ENCODE measurements at regions not wholly inside any gene's neighbourhood (a gene's known extent, or its start where the extent isn't known, plus 50 kb on each side); places are given as distances from the start of the nearest gene placed in this dataset.
"Not testable (repeated sequence)": the region's sequence is repeated elsewhere in the genome, so short reads cannot be mapped to it uniquely, and the experiment has no call there.

DNA sequence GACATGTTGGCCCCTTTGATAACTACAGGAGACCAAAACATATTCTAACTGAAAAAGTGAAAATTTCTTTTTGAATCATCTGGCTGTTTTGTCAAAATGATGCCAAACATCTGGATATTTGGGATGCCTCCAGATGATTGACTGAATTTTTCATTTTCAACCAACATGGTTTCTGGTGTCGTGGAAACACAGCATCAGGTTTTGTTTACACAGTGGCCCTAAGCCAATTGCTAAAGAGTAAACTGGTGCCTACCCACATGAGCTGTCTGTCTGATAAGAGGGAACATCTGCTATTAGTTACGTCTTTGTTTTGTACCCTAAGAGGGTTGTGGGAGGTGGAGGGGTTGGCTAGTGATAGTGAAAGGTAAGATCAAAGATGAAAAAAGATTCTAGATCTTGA lies 204.8 kb downstream of the KCNK2 start:
- no peak for DNase-seq

DNA sequence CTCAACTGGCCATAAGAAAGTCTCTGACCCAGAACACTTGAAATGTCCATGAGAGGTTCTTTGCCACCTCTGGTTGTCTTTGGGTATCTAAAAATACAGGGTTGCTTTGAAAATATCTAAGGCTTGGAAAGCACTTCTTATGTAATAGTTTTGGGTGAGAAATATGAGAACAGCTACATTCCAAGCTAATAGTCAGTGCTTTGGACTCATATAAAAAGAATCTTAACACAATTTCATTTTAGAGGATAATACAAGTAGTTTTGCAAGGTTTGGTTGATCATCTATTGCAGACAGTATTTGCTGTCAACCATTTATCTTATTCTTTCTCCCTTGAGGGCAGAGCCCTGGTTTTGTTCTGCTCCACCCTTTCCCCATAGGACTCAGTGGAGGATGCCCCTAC lies 207.5 kb downstream of the KCNK2 start:
- no peak for DNase-seq

DNA sequence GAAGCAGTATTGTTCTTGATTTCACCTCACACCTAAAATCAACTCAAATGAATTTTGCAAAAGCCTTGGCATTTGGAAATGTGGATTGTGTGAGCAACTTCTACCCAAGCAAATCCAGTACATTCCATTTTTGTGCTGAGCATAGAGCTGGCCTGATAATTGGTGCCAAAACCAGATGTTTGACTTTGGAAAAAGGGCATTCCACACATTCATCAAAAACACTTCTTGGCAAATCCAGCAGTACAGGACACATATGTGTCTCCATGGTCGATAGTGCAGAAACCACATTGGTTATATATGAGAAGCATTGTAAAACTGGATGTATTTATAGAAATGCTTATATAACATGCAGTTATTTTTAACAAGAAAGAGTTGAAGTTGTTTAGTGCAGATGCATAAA lies 210.4 kb downstream of the KCNK2 start:
- no peak for DNase-seq

DNA sequence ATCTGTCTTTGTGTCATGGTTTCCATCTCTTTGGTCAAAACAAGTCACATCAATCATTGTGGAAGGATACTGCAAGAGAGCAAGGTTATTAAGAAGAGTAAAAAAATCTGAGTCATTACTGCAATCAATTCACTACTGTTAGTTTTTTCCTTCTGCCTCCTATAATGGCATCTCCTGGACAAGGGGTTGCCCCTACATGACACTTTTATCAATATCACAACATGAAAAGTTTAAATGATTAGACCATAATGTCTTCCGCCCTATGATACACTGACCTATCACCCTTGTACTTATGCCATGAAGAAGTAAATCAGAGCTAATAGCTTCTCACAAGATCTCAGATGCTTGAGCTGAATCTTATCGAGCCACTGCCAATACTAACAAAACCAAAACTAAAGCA lies 223.9 kb downstream of the KCNK2 start:
- no peak for DNase-seq

DNA sequence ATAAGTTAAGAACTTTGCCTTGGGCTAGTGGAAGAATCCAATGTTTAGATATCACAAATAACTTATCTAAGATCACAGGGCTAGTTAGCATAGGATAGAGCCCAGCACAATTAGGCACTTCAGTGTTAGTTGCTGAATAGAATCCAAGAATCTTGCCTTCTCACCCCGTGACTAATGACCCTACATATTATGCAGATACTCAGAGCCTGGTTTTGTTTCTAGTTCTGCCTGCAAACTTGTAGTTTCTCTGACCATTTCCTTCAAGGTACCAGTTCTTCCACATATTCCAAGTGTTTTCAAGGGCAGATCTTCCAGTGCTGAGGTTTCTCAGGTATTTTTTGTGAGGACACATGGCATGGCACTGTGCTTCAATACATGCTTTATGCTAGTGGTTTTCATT lies 239.3 kb downstream of the KCNK2 start:
- DNase-seq, result no peak

DNA sequence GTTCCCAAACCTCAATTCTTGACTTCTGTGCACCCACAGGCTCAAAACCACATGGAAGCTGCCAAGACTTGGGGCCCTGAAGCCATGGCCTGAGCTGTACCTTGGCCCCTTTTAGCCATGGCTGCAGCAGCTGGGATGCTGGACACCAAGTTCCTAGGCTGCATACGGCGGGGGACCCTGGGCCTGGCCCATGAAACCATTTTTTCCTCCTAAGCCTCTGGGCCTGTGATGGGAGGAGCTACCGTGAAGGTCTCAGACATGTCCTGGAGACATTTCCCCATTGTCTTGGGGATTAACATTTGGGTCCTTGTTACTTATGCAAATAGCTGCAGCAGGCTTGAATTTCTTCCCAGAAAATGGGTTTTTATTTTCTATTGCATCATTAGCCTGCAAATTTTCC lies 241.5 kb downstream of the KCNK2 start:
- DNase-seq, result not testable (repeated sequence)

DNA sequence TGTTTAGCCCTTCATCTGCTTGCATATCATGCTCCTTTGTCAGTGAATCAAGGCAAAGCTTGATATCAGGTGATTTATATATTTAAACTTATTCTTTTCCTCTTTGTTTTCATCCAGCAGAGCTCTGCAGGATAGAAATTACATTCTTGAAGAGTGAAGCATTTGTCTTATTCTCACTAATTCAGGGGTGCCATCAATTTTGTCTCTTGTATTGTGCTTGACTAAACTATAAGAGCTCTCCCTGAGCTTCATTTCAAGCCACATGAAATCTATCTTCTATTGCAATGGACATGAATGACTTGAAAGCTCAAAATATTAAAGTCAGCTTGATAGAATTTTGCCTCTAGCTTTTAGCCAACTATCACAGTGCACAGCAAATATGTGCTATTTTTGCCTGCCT lies 236.7 kb upstream of the KCTD3 start:
- no peak for DNase-seq

DNA sequence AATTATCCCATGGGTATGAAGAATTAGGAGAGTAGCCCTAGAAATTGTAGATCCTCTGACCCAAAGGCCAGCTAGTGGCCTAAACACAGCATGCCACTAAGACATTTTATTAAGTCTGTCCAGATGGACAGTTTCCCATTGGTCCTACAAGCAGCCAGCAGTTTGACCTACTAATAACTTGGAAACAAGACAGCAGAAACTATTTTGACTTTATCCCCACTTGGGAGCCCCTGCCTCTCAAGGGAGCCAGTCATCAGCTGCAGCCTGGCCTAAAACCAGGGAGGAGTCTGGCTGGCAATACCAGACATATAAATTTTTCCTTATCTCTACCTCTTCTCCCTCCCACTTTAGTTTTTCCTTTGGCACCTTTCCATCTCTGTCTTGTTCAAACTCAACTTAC lies 222.6 kb upstream of the KCTD3 start:
- peak; percentile 2 to 3 for DNase-seq

DNA sequence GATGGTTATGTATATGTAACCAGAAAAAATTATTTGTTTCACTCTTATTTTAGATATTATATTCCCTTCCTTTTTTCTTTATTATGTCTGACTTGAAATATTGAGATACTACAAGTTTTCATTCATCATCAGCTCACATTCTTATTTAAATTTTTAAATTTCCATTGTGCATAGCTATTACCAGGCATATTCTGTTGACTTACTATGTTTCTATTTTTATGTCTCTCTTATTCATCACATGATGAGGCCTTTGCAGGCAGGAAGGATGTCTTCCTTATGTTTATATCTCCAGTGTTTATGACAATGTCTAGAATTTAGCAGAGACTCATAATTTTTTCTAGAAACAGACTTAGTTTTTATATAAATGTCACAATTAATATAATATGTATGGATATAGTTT lies 221.9 kb upstream of the KCTD3 start:
- no peak for DNase-seq

DNA sequence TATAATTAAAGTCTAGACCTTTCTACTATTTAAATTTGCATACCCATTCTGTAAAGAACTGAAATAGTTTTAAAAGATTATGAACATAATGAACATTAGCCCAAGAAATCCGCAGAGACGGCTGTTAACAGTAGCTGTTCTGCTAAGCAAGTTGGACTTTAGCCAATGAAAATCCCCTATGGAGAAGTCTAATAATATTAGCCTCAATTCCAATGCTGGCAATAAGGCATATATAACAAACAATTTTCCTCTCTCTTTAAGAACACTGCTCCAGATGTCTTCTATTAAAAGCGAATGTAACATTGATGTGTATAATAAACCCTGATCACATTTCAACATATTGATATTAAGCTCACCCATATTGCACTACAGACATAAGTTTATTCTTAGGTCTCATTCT lies 221.3 kb upstream of the KCTD3 start:
- DNase-seq, result peak; percentile 15 to 20

DNA sequence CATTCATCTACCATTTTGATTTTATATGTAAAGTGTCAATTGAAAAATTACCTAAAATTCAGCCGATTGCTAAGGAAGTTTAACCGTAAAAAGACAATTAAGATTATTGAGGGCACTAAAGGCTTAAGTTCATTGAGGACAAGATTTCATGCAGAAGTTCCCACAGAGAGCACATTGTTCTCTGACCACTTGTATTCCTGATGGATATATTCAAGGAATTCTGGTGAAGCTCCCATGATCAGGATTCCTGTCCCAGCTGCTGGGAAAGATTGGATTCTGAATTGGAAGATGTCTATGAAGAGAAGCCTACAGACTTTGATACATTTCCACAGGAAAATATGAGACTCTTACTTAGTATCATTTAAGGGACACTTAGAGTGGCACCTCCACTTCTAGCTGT lies 209.2 kb upstream of the KCTD3 start:
- DNase-seq, result no peak

DNA sequence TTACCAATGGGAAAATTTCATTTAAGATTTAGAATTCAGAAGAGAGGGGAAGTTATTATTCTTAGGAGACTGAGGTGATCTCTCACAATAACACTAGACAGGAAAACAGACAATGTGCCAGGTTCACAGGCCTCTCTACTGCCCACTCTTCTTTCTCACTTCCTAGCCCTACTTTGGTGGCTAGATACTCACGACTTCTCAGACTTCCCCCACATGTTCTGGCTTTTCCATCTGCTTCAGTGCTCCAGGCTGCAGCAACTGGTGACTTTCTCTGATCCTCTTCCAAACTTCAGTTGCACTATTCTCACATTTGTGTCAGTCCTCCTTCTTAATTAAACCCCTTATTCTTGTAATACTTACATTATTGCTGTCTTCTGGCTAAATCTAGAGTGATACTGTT lies 208.7 kb upstream of the KCTD3 start:
- no peak for DNase-seq

DNA sequence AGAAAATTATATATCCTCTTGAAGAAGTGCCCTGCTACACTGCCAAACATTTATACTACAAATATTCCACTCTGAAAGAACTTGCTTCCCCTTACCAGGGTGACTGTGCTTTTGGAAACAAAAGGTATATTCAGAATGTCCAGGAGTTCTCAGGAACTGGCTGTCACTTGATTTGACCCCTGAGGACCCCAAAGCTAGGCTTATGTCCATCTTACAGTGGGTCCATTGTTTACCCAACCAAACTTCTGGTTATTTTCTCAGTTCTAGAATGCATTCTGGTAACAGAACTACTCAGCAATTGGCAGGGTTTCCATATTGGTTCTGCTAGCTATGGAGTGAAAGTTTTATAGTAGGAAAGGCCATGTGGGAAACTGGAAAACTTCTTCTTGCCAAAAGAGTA lies 207.1 kb upstream of the KCTD3 start:
- DNase-seq, result no peak

DNA sequence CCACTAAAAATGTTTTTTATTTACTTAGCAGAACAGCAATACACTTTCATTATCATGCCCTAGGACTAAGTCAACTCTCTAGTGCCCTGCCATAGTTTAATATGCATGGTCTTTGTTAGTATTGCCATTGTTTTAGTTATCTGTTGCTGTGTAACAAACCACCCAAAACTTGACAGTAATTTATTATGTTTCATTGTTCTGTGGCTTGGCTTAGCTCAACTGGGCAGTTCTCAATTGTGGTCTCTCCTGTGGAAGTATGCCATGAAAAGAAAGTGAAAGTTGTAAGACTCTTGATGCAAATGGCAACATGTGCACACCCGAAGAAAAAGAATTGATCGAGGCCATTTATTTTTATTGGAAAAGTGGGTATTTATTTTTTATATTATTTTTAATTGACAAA lies 206.3 kb upstream of the KCTD3 start:
- no peak for DNase-seq

DNA sequence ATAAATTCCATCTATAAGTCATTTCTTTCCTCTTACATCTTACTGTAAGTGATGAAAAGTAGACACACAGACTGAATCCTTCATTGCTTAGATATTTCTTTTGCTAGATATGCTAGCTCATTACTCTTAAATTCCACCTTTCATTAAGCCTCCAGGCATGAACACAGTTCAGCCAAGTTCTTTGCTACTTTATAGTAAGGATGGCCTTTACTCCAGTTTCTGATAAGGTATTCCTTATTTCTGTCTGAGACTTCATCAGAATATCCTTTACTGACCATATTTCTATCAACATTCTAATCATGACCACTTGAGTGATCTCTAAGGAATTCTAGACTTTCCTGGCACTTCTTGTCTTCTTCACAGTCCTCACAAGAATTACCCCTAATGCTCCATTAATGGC lies 191.7 kb upstream of the KCTD3 start:
- no peak for DNase-seq

DNA sequence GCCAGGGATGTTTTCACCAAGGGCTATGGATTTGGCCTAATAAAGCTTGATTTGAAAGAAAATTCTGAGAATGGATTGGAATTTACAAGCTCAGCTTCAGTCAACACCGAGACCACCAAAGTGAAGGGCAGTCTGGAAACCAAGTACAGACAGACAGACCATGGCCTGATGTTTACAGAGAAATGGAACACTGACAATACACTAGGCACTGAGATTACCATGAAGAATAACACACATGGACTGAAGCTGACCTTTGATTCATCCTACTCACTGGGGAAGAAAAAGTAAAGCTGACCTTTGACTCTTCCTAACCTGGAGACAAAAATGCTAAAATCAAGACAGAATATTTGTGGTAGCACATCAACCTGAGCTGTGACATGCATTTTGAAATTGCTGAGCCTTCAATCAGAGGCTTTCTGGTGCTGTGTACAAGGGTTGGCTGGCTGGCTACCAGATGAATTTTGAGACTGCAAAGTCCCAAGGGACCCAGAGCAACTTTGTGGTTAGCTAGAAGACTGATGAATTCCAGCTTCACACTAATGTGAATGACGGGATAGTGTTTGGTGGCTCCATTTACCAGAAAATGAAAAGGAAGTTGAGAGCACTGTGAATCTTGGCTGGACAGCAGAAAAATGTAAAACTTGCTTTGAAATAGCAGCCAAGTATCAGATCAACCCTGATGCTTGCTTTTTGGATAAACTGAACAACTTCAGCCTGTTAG lies 190.4 kb upstream of the KCTD3 start:
- no peak for DNase-seq

DNA sequence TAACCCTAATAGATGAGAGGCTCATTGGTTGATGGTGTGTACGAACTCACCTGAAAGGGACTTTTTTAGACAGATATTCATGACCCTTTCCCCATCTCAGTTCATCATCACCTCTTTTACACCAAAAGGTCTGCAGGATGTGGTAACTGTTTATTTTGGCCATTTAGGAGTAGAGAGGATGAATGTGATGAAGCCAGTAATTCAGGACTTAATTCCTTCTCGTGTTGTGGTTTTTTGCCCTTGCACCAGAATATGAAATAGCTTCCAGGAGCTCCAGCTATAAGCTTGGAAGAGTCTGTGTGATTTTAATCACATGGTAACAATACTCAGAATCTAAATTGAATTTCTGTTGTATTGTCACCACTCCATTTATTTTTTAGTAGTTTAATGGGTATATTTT lies 189.4 kb upstream of the KCTD3 start:
- DNase-seq, result no peak

DNA sequence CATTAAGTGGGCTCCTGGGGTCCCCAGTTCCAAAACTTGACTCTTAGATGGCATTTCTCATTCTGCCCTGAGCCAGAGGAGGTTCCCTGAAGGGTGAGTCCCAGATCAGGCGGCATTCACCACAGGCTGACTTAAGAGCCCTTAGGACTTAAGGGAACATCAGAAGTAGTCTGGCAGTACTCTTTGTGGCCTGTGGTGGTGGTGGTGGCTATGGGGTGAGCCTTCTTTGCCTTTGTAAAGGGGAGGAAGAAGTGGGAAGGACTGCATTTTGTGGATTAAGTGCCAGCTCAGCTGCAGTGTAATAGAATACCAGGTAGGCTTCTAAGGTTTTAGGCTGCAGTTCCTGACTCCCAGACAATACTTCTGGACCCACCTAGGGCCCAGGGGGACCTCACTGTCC lies 186.5 kb upstream of the KCTD3 start:
- DNase-seq, result no peak

DNA sequence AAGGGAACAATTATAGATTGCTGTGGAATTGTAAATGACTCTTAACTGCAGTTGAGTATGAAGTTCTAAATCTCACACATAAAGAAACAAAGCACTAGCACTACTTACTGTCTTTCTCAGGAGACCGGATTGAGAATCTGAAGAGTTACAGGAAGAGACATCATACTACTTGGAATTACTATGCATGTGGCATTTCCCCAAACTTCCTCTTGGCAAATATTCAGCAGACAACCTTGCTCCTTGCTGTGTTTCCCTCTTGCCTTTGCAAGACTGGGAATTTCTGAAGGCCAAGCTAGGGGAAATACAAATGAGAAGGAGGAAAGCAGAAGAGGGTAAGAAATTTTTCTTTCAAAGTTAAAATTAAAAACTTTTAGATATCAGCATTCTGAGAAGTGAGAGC lies 173.6 kb upstream of the KCTD3 start:
- DNase-seq, result no peak

DNA sequence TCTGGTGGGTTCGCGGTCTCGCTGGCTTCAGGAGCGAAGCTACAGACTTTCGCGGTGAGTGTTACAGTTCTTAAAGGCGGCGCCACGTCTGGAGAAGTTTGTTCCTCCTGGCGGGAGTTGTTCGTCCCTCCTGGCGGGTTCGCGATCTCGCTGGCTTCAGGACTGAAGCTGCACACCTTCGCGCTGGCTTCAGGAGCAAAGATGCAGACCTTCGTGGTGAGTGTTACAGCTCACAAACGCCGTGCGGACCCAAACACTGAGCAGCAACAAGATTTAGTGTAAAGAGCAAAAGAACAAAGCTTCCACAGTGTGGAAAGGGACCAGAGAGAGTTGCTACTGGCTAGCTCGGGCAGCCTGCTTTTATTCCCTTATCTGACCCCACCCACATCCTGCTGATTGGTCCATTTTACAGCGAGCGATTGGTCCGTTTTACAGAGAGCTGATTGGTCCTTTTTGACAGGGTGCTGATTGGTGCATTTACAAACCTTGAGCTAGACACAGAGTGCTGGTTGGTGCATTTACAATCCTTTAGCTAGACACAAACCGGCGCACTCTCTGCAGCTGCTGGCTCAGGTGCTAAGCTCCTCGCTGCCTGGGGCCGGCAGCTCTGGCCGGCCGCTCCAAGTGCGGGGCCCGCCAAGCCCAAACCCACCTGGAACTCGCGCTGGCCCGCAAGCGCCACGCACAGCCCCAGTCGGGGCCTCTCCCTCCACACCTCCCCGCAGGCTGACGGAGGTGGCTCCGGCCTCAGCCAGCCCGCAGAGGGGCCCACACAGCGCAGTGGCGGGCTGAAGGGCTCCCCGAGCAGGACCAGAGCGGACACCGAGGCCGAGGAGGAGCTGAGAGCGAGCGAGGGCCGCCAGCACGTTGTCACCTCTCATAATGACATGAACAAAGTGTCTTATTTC lies 172.8 kb upstream of the KCTD3 start:
- no peak for DNase-seq

DNA sequence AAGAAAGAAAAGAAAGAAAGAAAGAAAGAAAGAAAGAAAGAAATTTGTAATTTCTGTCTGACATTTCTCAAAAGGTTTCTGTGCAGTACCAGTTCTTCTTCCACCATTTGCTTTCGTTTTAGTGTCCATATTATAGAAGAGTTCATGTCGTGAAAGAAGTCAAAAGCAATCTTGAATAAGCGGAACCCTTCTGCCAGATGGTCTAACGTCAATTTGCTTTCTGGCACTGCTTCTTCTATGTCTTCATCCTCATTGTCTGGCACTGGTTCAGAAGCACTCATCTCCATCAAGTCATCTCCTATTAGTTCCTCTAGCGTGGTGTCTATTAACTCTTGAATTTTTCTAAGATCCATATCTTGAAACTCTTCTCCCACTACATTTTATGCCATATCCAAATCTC lies 170.0 kb upstream of the KCTD3 start:
- no peak for DNase-seq

DNA sequence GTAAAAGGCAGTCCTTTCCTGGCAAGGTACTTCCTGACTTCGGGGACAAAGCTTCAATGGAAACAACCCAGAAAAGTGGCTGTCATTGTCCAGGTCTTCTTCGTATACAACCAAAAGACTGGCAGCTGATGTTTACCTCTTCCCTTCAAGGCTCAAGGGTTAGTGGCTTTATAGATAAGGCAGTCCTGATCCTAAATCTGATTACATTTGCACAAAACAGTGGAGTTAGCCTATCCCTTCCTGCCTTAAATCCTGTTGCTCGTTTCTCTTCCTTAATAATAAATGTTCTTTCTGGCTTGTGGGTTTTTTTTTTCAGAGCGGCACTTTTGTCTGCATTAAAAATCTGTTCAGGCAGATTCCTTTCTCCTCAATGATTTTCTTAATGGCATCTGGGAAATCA lies 169.3 kb upstream of the KCTD3 start:
- DNase-seq, result no peak

DNA sequence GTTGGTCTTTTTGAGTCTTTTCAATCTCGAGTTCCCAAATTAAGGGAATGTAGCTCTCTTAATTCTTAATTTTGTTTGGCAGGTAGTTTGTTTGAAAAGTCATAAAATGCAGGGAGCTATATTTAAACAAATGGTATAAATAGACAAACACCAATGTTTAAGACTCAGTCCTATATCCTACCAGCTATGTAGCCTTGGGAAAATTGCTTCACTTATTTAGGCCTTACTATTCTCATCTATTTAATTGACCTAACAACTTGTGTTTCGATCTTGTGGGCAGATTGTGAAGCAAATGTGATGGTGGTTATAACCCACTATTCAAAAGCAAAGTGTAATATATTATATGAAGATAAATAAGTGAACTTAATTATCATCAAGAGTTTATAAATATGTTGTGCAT lies 167.3 kb upstream of the KCTD3 start:
- DNase-seq, result no peak

DNA sequence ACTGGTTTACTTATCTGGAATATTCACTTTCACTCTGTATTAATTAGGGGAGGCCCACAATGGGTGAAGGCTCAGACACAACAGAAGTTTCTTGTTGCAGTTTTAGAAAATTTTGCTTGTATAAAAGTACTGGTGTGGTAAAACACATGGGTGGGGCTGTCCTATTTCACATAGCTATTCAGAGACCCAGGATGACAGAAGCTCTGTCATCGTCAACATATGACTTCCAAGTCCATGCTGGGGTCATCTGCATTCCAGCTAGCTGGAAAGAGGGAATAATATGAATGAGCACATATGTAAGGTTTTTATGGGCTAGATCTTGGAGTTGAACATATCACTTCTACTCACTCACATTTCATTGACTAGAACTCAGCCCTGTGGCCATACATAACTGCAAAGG lies 166.4 kb upstream of the KCTD3 start:
- DNase-seq, result no peak

Measured in right lung (tissue), 2 donors.